Lung (tissue), 11 donors: ENCODE measurements at regions not wholly inside any gene's neighbourhood (a gene's known extent, or its start where the extent isn't known, plus 50 kb on each side); places are given as distances from the start of the nearest gene placed in this dataset.
"Not testable (repeated sequence)": the region's sequence is repeated elsewhere in the genome, so short reads cannot be mapped to it uniquely, and the experiment has no call there.

Experiments
- ATAC-seq: fragments of 200-7000 bp; cut with Tn5 transposase; one replicate; pipeline ENCODE4 v1.9.1; 2020; ENCODE audit warnings: moderate number of reproducible peaks; ENCODE audit not compliant: insufficient read depth, low FRiP score
- DNase-seq, 3 donors: peaks; one replicate each; pipeline ENCODE4 v3.0.0-alpha.2; 2013 to 2017
- H3K27ac ChIP-seq, 2 donors: one replicate each; pipeline ENCODE4 v1.5.1; 2013; ENCODE audit warnings: mild to moderate bottlenecking in 2 of 2, moderate library complexity in 2 of 2, control low read depth in 1 of 2, inconsistent platforms in 1 of 2, low read depth in 1 of 2, low read length in 1 of 2
- H3K27me3 ChIP-seq, 3 donors: one replicate each; pipeline ENCODE4 v1.5.1; 2013; ENCODE audit warnings: low read length in 2 of 3; ENCODE audit not compliant: control insufficient read depth in 3 of 3, insufficient read depth in 3 of 3
- H3K36me3 ChIP-seq, 4 donors: one replicate each; pipeline ENCODE4 v1.5.1; 2013; ENCODE audit warnings: low read length in 4 of 4, mild to moderate bottlenecking in 1 of 4, moderate library complexity in 1 of 4; ENCODE audit not compliant: control insufficient read depth in 4 of 4, insufficient read depth in 4 of 4
- H3K4me1 ChIP-seq, 5 donors: one replicate each; pipeline ENCODE4 v1.5.1; 2013; ENCODE audit warnings: low read length in 5 of 5, mild to moderate bottlenecking in 2 of 5, moderate library complexity in 1 of 5; ENCODE audit not compliant: control insufficient read depth in 5 of 5, insufficient read depth in 5 of 5
- H3K4me3 ChIP-seq: one replicate; pipeline ENCODE4 v1.5.1; 2013; ENCODE audit warnings: mild to moderate bottlenecking, control low read depth, moderate library complexity
- H3K9ac ChIP-seq, 2 donors: one replicate each; pipeline ENCODE4 v1.5.1; 2013; ENCODE audit warnings: low read length in 2 of 2, control low read depth in 1 of 2; ENCODE audit not compliant: insufficient read depth in 1 of 2
- H3K9me3 ChIP-seq, 4 donors: one replicate each; pipeline ENCODE4 v1.5.1; 2013; ENCODE audit warnings: low read length in 3 of 4, mild to moderate bottlenecking in 1 of 4, moderate library complexity in 1 of 4; ENCODE audit not compliant: control insufficient read depth in 4 of 4, insufficient read depth in 3 of 4
- WGBS, 2 donors: extraction: QIAGEN DNeasy Blood & Tissue Kit; methylation state at CpG; one replicate each; pipeline ENCODE4 v1.1.7; 2013; 5-methylcytosine and 5-hydroxymethylcytosine counted together
- TF ChIP-seq, protein P1 (sequence below): IDR thresholded peaks from 2 replicates; pipeline ENCODE4 v1.5.1; 2012; ENCODE audit warnings: mild to moderate bottlenecking; ENCODE audit errors: control extremely low read depth, extremely low read depth
- donor health status: control.
- donor health status: control.
- donor health status: Bipolar disorder and iron deficiency.
- donor health status: healthy.
- donor health status: DM: yes; HTN: yes; CAD: no.

DNA sequence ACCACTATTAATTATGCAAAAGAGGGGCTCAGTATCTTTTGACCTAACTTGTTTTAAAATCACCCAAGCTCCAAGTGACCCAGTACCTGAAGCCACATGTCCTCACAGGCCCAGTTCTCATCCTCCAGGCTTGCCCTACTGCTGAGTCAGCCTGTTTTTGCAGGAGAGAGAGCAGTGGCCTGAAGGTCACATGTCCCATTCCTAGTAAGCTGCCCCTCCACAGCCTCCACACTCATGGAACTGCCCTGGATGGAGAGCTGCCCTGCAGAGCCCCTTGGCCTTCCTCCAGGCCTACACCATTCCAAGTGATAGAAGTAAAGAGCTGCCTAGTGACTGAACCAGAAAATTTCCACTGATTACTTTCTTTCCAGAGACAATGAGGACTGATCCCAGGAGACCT lies 139.8 kb upstream of the ST6GALNAC5 start:
- no peak for DNase-seq
- H3K9ac ChIP-seq = no peak overlapping the region

DNA sequence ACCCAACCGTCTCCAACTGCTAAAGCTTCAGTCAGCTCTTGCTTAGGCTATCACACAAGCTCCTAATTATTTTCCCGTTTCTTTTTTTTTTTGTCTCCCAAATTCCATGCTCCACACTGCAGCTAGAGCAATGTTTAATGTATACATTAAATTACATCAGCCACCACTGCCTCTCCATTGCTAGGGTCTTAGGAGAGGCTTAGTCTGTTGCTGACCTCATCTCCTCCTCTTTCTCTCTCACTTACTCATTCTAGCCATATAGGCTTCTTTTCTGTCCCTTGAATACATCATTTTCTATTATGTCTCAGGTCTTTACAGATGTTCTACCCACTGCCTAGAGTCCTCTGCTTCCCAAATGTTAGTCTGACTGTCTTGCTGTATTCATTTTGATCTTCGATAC lies 138.1 kb upstream of the ST6GALNAC5 start:
- Histone ChIP-seq H3K4me3 (no peak overlapping the region), H3K4me1 (peaks cover 0 to 1% (median 0%) of the 10 kb centered on the region in 5 donors), H3K27me3 (no peaks in the 10 kb centered on the region), H3K36me3 (no peaks in the 10 kb centered on the region), H3K27ac (no peak overlapping the region), H3K9me3 (peaks cover 0 to 1% (median 0%) of the 10 kb centered on the region in 4 donors), H3K9ac (no peak overlapping the region)
- no peak for ATAC-seq
- DNase-seq = no peak
- 92% methylated on average over 3 of the region's 3 CpGs for WGBS, 2 donors
- TF ChIP-seq, protein P1, sequence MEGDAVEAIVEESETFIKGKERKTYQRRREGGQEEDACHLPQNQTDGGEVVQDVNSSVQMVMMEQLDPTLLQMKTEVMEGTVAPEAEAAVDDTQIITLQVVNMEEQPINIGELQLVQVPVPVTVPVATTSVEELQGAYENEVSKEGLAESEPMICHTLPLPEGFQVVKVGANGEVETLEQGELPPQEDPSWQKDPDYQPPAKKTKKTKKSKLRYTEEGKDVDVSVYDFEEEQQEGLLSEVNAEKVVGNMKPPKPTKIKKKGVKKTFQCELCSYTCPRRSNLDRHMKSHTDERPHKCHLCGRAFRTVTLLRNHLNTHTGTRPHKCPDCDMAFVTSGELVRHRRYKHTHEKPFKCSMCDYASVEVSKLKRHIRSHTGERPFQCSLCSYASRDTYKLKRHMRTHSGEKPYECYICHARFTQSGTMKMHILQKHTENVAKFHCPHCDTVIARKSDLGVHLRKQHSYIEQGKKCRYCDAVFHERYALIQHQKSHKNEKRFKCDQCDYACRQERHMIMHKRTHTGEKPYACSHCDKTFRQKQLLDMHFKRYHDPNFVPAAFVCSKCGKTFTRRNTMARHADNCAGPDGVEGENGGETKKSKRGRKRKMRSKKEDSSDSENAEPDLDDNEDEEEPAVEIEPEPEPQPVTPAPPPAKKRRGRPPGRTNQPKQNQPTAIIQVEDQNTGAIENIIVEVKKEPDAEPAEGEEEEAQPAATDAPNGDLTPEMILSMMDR = no peak

More for the DNA sequence above, 139.8 kb upstream of the ST6GALNAC5 start:
- no peak for ATAC-seq
- TF ChIP-seq, protein P1 = no peak
- Histone ChIP-seq H3K27me3 (no peaks in the 10 kb centered on the region), H3K27ac (no peak overlapping the region), H3K4me1 (peaks cover 0 to 1% (median 0%) of the 10 kb centered on the region in 5 donors), H3K36me3 (no peaks in the 10 kb centered on the region), H3K9me3 (peaks cover 0 to 1% (median 0%) of the 10 kb centered on the region in 4 donors), H3K4me3 (no peak overlapping the region)

DNA sequence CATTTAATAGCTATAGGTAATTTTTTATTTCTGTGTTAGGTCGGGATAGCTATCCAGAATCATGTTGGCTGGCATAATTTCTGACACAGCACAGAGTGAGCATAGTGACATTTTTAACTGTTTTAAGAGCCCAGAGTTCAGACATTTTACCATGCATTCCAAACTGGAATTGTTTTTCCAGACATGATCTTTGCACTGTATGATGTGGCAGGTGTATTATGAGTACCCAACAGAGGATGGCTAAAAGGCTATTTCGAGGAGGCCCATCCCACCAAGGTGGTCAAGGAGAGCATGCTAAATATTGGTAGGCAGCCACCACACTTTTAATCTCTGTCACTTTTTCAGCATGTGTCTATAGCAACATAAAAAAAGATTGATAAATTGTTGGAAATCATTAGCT lies 137.3 kb upstream of the ST6GALNAC5 start:
- Histone ChIP-seq H3K9me3 (peaks cover 0 to 1% (median 0%) of the 10 kb centered on the region in 4 donors), H3K9ac (no peak overlapping the region), H3K4me3 (no peak overlapping the region), H3K36me3 (no peaks in the 10 kb centered on the region), H3K4me1 (peaks cover 0 to 1% (median 0%) of the 10 kb centered on the region in 5 donors), H3K27ac (no peak overlapping the region), H3K27me3 (no peaks in the 10 kb centered on the region)
- WGBS, 2 donors = 72 to 85% methylated on average over 2 of the region's 2 CpGs
- TF ChIP-seq, protein P1 = no peak
- ATAC-seq (no peak), DNase-seq (no peak)

DNA sequence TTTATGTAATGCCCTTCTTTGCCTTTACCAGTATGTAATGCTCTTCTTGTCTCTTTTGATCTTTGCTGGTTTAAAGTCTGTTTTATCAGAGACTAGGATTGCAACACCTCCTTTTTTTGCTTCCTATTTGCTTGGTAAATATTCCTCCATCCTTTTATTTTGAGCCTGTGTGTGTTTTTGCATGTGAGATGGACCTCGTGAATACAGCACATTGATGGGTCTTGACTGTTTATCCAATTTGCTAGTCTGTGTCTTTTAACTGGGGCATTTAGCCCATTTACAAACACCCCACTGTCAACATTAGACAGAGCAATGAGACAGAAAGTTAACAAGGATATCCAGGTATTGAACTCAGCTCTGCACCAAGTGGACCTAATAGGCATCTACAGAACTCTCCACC lies 128.9 kb upstream of the ST6GALNAC5 start:
- H3K36me3 ChIP-seq, H3K4me1 ChIP-seq, H3K27ac ChIP-seq, H3K4me3 ChIP-seq, H3K9me3 ChIP-seq, ATAC-seq, H3K9ac ChIP-seq, DNase-seq, H3K27me3 ChIP-seq: not testable (repeated sequence)
- 67 to 87% methylated on average over 1 of the region's 1 CpG for WGBS, 2 donors

DNA sequence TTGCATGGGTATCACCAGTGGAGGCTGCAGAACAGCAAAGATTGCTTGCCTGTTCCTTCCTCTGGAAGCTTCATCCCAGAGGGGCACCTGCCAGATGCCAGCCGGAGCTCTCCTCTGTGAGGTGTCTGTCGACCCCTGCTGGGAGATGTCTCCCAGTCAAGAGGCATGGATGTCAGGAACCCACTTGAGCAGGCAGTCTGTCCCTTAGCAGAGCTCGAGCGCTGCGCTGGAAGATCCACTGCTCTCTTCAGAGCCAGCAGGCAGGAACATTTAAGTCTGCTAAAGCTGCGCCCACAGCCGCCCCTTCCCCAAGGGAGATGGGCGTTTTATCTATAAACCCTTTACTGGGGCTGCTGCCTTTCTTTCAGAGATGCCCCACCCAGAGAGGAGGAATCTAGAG lies 126.3 kb upstream of the ST6GALNAC5 start:
- not testable (repeated sequence) for H3K4me3 ChIP-seq, H3K36me3 ChIP-seq, H3K27me3 ChIP-seq, H3K9me3 ChIP-seq, H3K9ac ChIP-seq, ATAC-seq, H3K4me1 ChIP-seq, DNase-seq, H3K27ac ChIP-seq
- 93 to 94% methylated on average over 8 of the region's 8 CpGs for WGBS, 2 donors
